ENCODE measurements at regions not wholly inside any gene's neighbourhood (a gene's known extent, or its start where the extent isn't known, plus 50 kb on each side); places are given as distances from the start of the nearest gene placed in this dataset.

GRCh38 chr5:107269256-107269655 is 401.5 kb downstream of the EFNA5 start:
- FAIRE-seq: no peak
- H3K36me3 ChIP-seq (ENCODE audit: control insufficient read depth in 2 of 3, insufficient read depth in 3 of 3, low read length in 3 of 3): no peaks in the 10 kb centered on the region
- H3K27me3 ChIP-seq (ENCODE audit: control insufficient read depth, insufficient read depth, low read length): no peaks in the 10 kb centered on the region
- no peaks in the 10 kb centered on the region for H3K4me1 ChIP-seq (ENCODE audit: control insufficient read depth in 2 of 3, insufficient read depth in 2 of 3, low read depth in 1 of 3, low read length in 3 of 3)
- no peak overlapping the region for H3K4me3 ChIP-seq (ENCODE audit: low read length in 3 of 3)
- no peaks in the 10 kb centered on the region for H3K9me3 ChIP-seq (ENCODE audit: control insufficient read depth in 2 of 3, insufficient read depth in 1 of 3, low read length in 3 of 3)
- no peak for DNase-seq
- no peak overlapping the region for H3K9ac ChIP-seq (ENCODE audit: low read length in 3 of 3)
- intact Hi-C loops (cut with DNase I): no loop called here
- TF ChIP-seq, protein P1, sequence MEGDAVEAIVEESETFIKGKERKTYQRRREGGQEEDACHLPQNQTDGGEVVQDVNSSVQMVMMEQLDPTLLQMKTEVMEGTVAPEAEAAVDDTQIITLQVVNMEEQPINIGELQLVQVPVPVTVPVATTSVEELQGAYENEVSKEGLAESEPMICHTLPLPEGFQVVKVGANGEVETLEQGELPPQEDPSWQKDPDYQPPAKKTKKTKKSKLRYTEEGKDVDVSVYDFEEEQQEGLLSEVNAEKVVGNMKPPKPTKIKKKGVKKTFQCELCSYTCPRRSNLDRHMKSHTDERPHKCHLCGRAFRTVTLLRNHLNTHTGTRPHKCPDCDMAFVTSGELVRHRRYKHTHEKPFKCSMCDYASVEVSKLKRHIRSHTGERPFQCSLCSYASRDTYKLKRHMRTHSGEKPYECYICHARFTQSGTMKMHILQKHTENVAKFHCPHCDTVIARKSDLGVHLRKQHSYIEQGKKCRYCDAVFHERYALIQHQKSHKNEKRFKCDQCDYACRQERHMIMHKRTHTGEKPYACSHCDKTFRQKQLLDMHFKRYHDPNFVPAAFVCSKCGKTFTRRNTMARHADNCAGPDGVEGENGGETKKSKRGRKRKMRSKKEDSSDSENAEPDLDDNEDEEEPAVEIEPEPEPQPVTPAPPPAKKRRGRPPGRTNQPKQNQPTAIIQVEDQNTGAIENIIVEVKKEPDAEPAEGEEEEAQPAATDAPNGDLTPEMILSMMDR (IDR thresholded peaks at IDR 0.05; ENCODE audit: borderline replicate concordance, extremely low read depth, insufficient read depth): no peak
- H3K27ac ChIP-seq (ENCODE audit: low read depth in 2 of 2, low read length in 2 of 2): no peak overlapping the region

GRCh38 chr5:107268241-107268640 is 402.5 kb downstream of the EFNA5 start:
- H3K4me3 ChIP-seq (ENCODE audit: low read length in 3 of 3): no peak overlapping the region
- intact Hi-C loops (cut with DNase I): no loop called here
- DNase-seq (no peak), FAIRE-seq (no peak)
- H3K4me1 ChIP-seq (ENCODE audit: control insufficient read depth in 2 of 3, insufficient read depth in 2 of 3, low read depth in 1 of 3, low read length in 3 of 3): no peaks in the 10 kb centered on the region
- TF ChIP-seq, protein P1 (IDR thresholded peaks at IDR 0.05; ENCODE audit: borderline replicate concordance, extremely low read depth, insufficient read depth): no peak
- H3K9me3 ChIP-seq (ENCODE audit: control insufficient read depth in 2 of 3, insufficient read depth in 1 of 3, low read length in 3 of 3): no peaks in the 10 kb centered on the region
- no peak overlapping the region for H3K9ac ChIP-seq (ENCODE audit: low read length in 3 of 3)
- H3K27me3 ChIP-seq (ENCODE audit: control insufficient read depth, insufficient read depth, low read length): no peaks in the 10 kb centered on the region
- no peaks in the 10 kb centered on the region for H3K36me3 ChIP-seq (ENCODE audit: control insufficient read depth in 2 of 3, insufficient read depth in 3 of 3, low read length in 3 of 3)
- H3K27ac ChIP-seq (ENCODE audit: low read depth in 2 of 2, low read length in 2 of 2): no peak overlapping the region

DNA sequence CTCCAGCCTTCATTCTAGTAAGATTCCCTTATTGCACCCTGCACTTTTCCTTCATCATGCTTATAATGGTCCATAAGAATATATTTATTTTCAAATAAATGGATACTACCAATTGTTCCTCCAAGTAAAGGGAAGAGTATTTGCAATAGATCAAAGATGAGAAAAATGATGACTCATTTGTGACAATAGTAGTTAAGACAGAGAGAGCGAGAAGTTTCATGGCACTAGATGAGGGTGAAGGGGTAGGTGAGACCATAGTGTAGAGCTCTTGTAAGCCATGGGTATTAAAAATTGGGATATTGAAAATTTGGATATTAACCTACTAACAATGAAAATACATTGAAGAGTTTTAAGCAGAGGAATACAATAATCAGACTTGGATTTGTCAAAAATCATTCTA is 404.6 kb downstream of the EFNA5 start:
- no peaks in the 10 kb centered on the region for H3K36me3 ChIP-seq (ENCODE audit: control insufficient read depth in 2 of 3, insufficient read depth in 3 of 3, low read length in 3 of 3)
- FAIRE-seq: no peak

More for the DNA sequence above, 404.6 kb downstream of the EFNA5 start:
- Histone ChIP-seq H3K4me3 (ENCODE audit: low read length in 3 of 3) (no peak overlapping the region), H3K9ac (ENCODE audit: low read length in 3 of 3) (no peak overlapping the region), H3K27ac (ENCODE audit: low read depth in 2 of 2, low read length in 2 of 2) (no peak overlapping the region), H3K27me3 (ENCODE audit: control insufficient read depth, insufficient read depth, low read length) (no peaks in the 10 kb centered on the region), H3K9me3 (ENCODE audit: control insufficient read depth in 2 of 3, insufficient read depth in 1 of 3, low read length in 3 of 3) (peaks cover 0 to 3% (median 0%) of the 10 kb centered on the region in 3 donors), H3K4me1 (ENCODE audit: control insufficient read depth in 2 of 3, insufficient read depth in 2 of 3, low read depth in 1 of 3, low read length in 3 of 3) (no peaks in the 10 kb centered on the region)
- DNase-seq: no peak
- intact Hi-C loops (cut with DNase I): no loop called here
- TF ChIP-seq, protein P1 (IDR thresholded peaks at IDR 0.05; ENCODE audit: borderline replicate concordance, extremely low read depth, insufficient read depth): no peak
